Fibroblast of mammary gland (primary cell): ENCODE measurements at regions not wholly inside any gene's neighbourhood (a gene's known extent, or its start where the extent isn't known, plus 50 kb on each side); places are given as distances from the start of the nearest gene placed in this dataset.

Source experiments
- DNase-seq: peaks from one replicate; pipeline ENCODE4 v3.0.0-alpha.2; 2010; ENCODE audit warnings: low read depth
- H3K4me3 ChIP-seq: 2 replicates; pipeline ENCODE4 v1.5.1; 2011; ENCODE audit warnings: low read depth, mild to moderate bottlenecking, low read length, moderate library complexity; ENCODE audit not compliant: control insufficient read depth
- CTCF ChIP-seq: conservative IDR thresholded peaks from 2 replicates; pipeline ENCODE4 v1.5.1; 2011; ENCODE audit warnings: low read depth, low read length, inconsistent platforms; ENCODE audit not compliant: control insufficient read depth, insufficient read depth

GRCh38 chr2:207265332-207265731 is 99.6 kb upstream of the KLF7 start:
- no peak for DNase-seq
- no peak for TF ChIP-seq CTCF
- no peak overlapping the region for H3K4me3 ChIP-seq

- TF ChIP-seq CTCF = no peak
- H3K4me3 ChIP-seq = no peak overlapping the region
- DNase-seq = no peak
Measured at GRCh38 chr2:207265869-207266268, 100.1 kb upstream of the KLF7 start.

- no peak overlapping the region for H3K4me3 ChIP-seq
- no peak for DNase-seq
- TF ChIP-seq CTCF = no peak
Measured at GRCh38 chr2:207266648-207267047, 100.9 kb upstream of the KLF7 start.

- TF ChIP-seq CTCF = no peak
- DNase-seq = no peak
- no peak overlapping the region for H3K4me3 ChIP-seq
Measured at GRCh38 chr2:207269038-207269437, 103.3 kb upstream of the KLF7 start.

- DNase-seq = peak; percentile 30
- H3K4me3 ChIP-seq = no peak overlapping the region
- no peak for TF ChIP-seq CTCF
Measured at GRCh38 chr2:207274530-207275189, 108.9 kb upstream of the KLF7 start.

GRCh38 chr2:207275779-207276178 is 110.0 kb upstream of the KLF7 start:
- H3K4me3 ChIP-seq = no peak overlapping the region
- no peak for TF ChIP-seq CTCF
- no peak for DNase-seq

- no peak for TF ChIP-seq CTCF
- DNase-seq = no peak
- no peak overlapping the region for H3K4me3 ChIP-seq
Measured at GRCh38 chr2:207276248-207276647, 110.5 kb upstream of the KLF7 start.
